ENCODE measurements at regions not wholly inside any gene's neighbourhood (a gene's known extent, or its start where the extent isn't known, plus 50 kb on each side); places are given as distances from the start of the nearest gene placed in this dataset.

DNA sequence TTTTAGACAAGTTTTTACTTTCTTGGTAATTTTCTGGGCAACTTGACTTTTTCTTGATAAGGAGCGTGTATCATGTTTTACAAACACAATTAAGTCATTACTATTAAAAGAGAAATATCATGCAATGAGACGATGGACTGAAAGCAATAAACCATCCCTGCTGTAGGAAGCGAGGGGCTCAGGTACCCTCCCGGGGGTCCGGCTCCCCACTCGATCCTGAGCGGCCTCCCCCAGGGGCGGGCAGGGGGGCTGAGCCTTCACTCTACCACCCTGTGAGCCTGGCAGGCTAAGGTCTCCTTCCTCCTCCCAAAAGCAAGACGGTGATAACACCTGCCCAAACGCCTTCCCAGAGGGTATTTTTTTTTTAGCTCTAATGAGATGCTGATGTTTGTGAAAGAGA, 51.8 kb upstream of the ADGRA1 start:
- intact Hi-C loops (cut with micrococcal nuclease), result no loop called here
- Histone ChIP-seq H3K36me3 (no peaks in the 10 kb centered on the region), H3K9me3 (replicated peaks) (no peaks in the 10 kb centered on the region), H3K27ac (replicated peaks) (no peak overlapping the region), H3K4me1 (no peaks in the 10 kb centered on the region), H3K27me3 (ENCODE audit: low read depth) (peaks cover 94% of the 10 kb centered on the region), H3K4me3 (no peak overlapping the region)
- TF ChIP-seq, protein P1, sequence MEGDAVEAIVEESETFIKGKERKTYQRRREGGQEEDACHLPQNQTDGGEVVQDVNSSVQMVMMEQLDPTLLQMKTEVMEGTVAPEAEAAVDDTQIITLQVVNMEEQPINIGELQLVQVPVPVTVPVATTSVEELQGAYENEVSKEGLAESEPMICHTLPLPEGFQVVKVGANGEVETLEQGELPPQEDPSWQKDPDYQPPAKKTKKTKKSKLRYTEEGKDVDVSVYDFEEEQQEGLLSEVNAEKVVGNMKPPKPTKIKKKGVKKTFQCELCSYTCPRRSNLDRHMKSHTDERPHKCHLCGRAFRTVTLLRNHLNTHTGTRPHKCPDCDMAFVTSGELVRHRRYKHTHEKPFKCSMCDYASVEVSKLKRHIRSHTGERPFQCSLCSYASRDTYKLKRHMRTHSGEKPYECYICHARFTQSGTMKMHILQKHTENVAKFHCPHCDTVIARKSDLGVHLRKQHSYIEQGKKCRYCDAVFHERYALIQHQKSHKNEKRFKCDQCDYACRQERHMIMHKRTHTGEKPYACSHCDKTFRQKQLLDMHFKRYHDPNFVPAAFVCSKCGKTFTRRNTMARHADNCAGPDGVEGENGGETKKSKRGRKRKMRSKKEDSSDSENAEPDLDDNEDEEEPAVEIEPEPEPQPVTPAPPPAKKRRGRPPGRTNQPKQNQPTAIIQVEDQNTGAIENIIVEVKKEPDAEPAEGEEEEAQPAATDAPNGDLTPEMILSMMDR (IDR thresholded peaks at IDR 0.05; ENCODE audit: borderline replicate concordance), result no peak
- DNase-seq, result no peak

DNA sequence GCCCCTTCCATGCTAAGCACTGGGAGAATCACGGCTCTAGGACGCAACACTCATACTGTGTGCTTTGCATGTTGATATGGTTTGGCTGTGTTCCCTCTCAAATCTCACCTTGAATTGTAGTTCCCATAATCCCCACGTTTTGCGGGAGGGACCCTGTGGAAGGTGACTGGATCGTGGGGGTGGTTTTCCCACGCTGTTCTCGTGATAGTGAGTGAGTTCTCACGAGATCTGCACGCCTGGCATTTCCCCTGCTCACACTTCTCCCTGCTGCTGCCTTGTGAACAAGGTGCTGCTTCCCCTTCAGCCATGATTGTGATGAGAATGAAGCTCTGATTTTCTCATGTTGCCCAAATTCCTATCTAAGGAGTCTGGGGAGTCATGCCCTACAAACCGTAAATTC, 53.0 kb upstream of the ADGRA1 start:
- H3K9me3 ChIP-seq (replicated peaks), result no peaks in the 10 kb centered on the region
- H3K36me3 ChIP-seq, result no peaks in the 10 kb centered on the region
- H3K4me3 ChIP-seq, result no peak overlapping the region
- intact Hi-C loops (cut with micrococcal nuclease), result no loop called here
- peaks cover 94% of the 10 kb centered on the region for H3K27me3 ChIP-seq (ENCODE audit: low read depth)
- DNase-seq, result no peak
- TF ChIP-seq, protein P1 (IDR thresholded peaks at IDR 0.05; ENCODE audit: borderline replicate concordance), result no peak
- H3K4me1 ChIP-seq, result no peaks in the 10 kb centered on the region
- H3K27ac ChIP-seq (replicated peaks), result no peak overlapping the region

DNA sequence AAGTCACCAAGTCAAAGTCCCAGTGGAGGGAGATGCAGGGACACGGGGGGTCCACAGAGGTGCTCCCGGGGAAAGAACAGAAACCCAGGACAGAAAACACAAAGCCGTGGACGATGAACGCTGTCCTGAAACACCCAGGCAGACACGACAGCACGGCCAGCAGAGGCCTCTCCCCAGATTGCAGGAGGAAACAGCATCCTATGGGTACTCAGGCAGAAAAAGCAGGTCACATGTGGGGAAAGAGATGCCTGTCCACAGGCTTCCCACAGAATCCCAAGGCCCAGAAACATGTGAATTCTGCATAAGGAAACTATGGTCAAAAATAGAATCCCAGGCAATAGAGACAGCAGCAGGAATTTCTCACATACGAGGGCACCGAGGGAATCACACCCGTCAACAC, 53.6 kb upstream of the ADGRA1 start:
- H3K4me1 ChIP-seq, result no peaks in the 10 kb centered on the region
- TF ChIP-seq, protein P1 (IDR thresholded peaks at IDR 0.05; ENCODE audit: borderline replicate concordance), result no peak
- no peak overlapping the region for H3K27ac ChIP-seq (replicated peaks)
- no peak overlapping the region for H3K4me3 ChIP-seq
- H3K27me3 ChIP-seq (ENCODE audit: low read depth), result peaks cover 93% of the 10 kb centered on the region
- no peaks in the 10 kb centered on the region for H3K36me3 ChIP-seq
- intact Hi-C loops (cut with micrococcal nuclease), result no loop called here
- no peaks in the 10 kb centered on the region for H3K9me3 ChIP-seq (replicated peaks)
- DNase-seq, result no peak

DNA sequence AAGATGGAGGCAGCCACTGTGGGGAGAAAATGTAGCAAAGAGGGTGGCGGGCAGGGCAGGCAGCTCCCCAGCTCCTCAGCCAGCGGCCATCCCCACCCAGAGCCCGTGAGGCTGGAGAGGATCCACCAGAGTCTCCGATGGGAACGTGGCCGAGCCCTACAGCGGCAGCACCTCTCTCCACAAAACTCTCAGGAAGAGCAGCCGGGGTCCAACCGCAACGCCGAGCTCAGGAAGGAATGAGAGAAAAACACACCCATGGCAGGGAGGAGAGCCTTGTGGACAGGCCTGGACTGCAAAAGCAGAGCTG, 54.0 kb upstream of the ADGRA1 start:
- Histone ChIP-seq H3K27ac (replicated peaks) (no peak overlapping the region), H3K27me3 (ENCODE audit: low read depth) (peaks cover 93% of the 10 kb centered on the region), H3K9me3 (replicated peaks) (no peaks in the 10 kb centered on the region), H3K4me3 (no peak overlapping the region), H3K4me1 (no peaks in the 10 kb centered on the region), H3K36me3 (no peaks in the 10 kb centered on the region)
- TF ChIP-seq, protein P1 (IDR thresholded peaks at IDR 0.05; ENCODE audit: borderline replicate concordance), result no peak
- DNase-seq, result no peak
- intact Hi-C loops (cut with micrococcal nuclease), result no loop called here

DNA sequence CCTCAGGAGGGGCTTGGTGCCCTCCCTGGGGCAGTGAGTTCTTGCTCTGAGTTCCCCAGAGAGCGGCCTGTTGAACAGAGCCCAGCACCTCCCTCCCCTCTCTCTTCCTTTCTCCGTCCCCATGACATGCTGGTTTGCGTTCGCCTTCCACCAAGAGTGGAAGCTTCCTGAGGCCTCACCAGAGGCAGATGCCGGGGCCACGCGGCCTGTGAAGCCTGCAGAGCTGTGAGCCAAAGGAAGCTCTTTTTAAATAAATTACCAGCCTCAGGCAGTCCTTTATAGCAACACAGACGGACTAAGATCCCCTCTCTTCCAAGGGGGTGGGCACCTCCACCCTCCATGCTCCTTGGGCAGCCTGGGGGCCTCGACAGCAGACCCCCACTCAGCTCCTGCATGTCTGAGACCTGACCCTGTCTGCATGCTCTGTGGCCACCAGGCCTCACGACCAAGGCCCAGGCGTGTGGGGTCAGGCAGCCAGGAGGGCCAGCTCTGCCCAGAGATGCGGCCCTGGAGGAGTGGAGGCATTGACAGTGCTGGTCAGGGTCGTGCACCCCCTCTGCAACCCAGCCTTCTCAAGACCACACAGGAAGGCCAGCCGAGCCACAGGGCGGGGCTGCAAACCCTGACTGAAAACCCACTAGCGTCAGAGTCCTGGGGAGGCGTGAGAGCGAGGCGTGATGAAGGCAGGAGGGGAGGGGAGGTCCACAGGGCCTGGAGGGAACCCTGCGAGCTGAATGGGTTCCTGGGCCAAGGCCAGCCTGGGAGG, 54.6 kb upstream of the ADGRA1 start:
- Histone ChIP-seq H3K4me3 (no peak overlapping the region), H3K4me1 (no peaks in the 10 kb centered on the region), H3K9me3 (replicated peaks) (no peaks in the 10 kb centered on the region), H3K27ac (replicated peaks) (no peak overlapping the region), H3K36me3 (no peaks in the 10 kb centered on the region), H3K27me3 (ENCODE audit: low read depth) (peaks cover 93% of the 10 kb centered on the region)
- TF ChIP-seq, protein P1 (IDR thresholded peaks at IDR 0.05; ENCODE audit: borderline replicate concordance), result no peak
- no peak for DNase-seq
- intact Hi-C loops (cut with micrococcal nuclease), result no loop called here

Measured in left ventricle myocardium inferior (tissue), 1 donor.